GM23338 (cell line): ENCODE measurements at regions not wholly inside any gene's neighbourhood (a gene's known extent, or its start where the extent isn't known, plus 50 kb on each side); places are given as distances from the start of the nearest gene placed in this dataset.

ENCODE experiments used
- ATAC-seq: fragments of 200-7000 bp; cut with Tn5 transposase; 3 replicates; pipeline ENCODE4 v1.9.1; 2020
- DNase-seq: peaks from one replicate; pipeline ENCODE4 v3.0.0-alpha.2; 2015; ENCODE audit warnings: low spot score
- H2AFZ ChIP-seq: fragments of 200-600 bp; sonication (generic); 2 replicates; pipeline ENCODE4 v1.8.0; 2016; ENCODE audit warnings: antibody characterized with exemption, mild to moderate bottlenecking, moderate library complexity
- H3F3A ChIP-seq: fragments of 200-600 bp; sonication (generic); replicated peaks from 2 replicates; pipeline ENCODE4 v1.8.0; 2017; ENCODE audit warnings: antibody characterized with exemption, mixed run types, low read depth
- H3K27ac ChIP-seq: fragments of 200-600 bp; sonication (generic); 2 replicates; pipeline ENCODE4 v1.6.1; 2016; ENCODE audit warnings: low read depth
- H3K27me3 ChIP-seq: fragments of 200-600 bp; sonication (generic); 2 replicates; pipeline ENCODE4 v1.8.0; 2016; ENCODE audit warnings: mild to moderate bottlenecking, mixed run types, moderate library complexity; ENCODE audit not compliant: insufficient read depth
- H3K36me3 ChIP-seq: fragments of 200-600 bp; sonication (generic); 2 replicates; pipeline ENCODE4 v1.8.0; 2016; ENCODE audit warnings: mild to moderate bottlenecking; ENCODE audit not compliant: insufficient read depth
- H3K4me1 ChIP-seq: fragments of 200-600 bp; sonication (generic); 2 replicates; pipeline ENCODE4 v1.8.0; 2016; ENCODE audit warnings: mild to moderate bottlenecking, moderate library complexity; ENCODE audit not compliant: insufficient read depth
- H3K4me2 ChIP-seq: fragments of 200-600 bp; sonication (generic); 2 replicates; pipeline ENCODE4 v1.7.1; 2017; ENCODE audit warnings: mixed run types
- H3K4me3 ChIP-seq: fragments of 200-600 bp; sonication (generic); 2 replicates; pipeline ENCODE4 v1.6.1; 2016; ENCODE audit warnings: mixed run types
- H3K79me2 ChIP-seq: fragments of 200-600 bp; sonication (generic); replicated peaks from 2 replicates; pipeline ENCODE4 v1.8.0; 2017; ENCODE audit warnings: mild to moderate bottlenecking; ENCODE audit not compliant: insufficient read depth
- H3K9me2 ChIP-seq: fragments of 200-600 bp; sonication (generic); 2 replicates; pipeline ENCODE4 v1.8.0; 2017; ENCODE audit not compliant: insufficient read depth
- H4K20me1 ChIP-seq: fragments of 200-600 bp; sonication (generic); replicated peaks from 2 replicates; pipeline ENCODE4 v1.8.0; 2017; ENCODE audit warnings: mild to moderate bottlenecking; ENCODE audit not compliant: insufficient read depth
- H3K27ac Mint-ChIP-seq: 2 replicates; pipeline ENCODE4 v1.8.0; 2020; ENCODE audit warnings: inconsistent platforms, mild to moderate bottlenecking, moderate library complexity, mixed read lengths
- H3K27me3 Mint-ChIP-seq: 3 replicates; pipeline ENCODE4 v1.8.0; 2022; ENCODE audit warnings: low read depth, mild to moderate bottlenecking, moderate library complexity, mixed read lengths, inconsistent platforms; ENCODE audit not compliant: insufficient read depth, poor library complexity
- H3K36me3 Mint-ChIP-seq: 3 replicates; pipeline ENCODE4 v1.8.0; 2021; ENCODE audit warnings: low read depth, mild to moderate bottlenecking, inconsistent platforms, moderate library complexity, mixed read lengths
- H3K4me1 Mint-ChIP-seq: 3 replicates; pipeline ENCODE4 v1.8.0; 2020; ENCODE audit warnings: mild to moderate bottlenecking, inconsistent platforms, mixed read lengths
- H3K4me3 Mint-ChIP-seq: 3 replicates; pipeline ENCODE4 v1.8.0; 2021; ENCODE audit warnings: moderate library complexity, mild to moderate bottlenecking, inconsistent platforms, mixed read lengths
- H3K9me3 Mint-ChIP-seq: 3 replicates; pipeline ENCODE4 v1.8.0; 2020; ENCODE audit warnings: moderate library complexity, mild to moderate bottlenecking, inconsistent platforms, mixed read lengths
- CREB1 ChIP-seq: fragments of 250-450 bp; sonication (Bioruptor Pico); IDR thresholded peaks from 2 replicates; pipeline ENCODE4 v1.5.0; 2020; ENCODE audit warnings: low read depth, mild to moderate bottlenecking, moderate library complexity
- CTCF ChIP-seq, 2 experiments: fragments of 200-600 bp in 1 of 2; sonication (generic) in 1 of 2; conservative IDR thresholded peaks; 2 replicates each; pipeline versions ENCODE4 v1.5.1 to v1.6.1; 2016 to 2017; ENCODE audit warnings: antibody characterized with exemption in 2 of 2, low read depth in 2 of 2, mild to moderate bottlenecking in 2 of 2, moderate library complexity in 1 of 2
- ETS1 ChIP-seq: IDR thresholded peaks from 2 replicates; pipeline ENCODE4 v1.6.1; 2016; ENCODE audit warnings: antibody characterized with exemption
- EZH2phosphoT487 ChIP-seq: fragments of 200-600 bp; sonication (generic); IDR thresholded peaks from one replicate; pipeline ENCODE4 v1.8.1; 2018; ENCODE audit warnings: antibody characterized with exemption; ENCODE audit not compliant: unreplicated experiment
- JUNB ChIP-seq: IDR thresholded peaks from one replicate; pipeline ENCODE4 v1.6.1; 2016; ENCODE audit warnings: antibody characterized with exemption; ENCODE audit not compliant: unreplicated experiment
- NANOG ChIP-seq: IDR thresholded peaks from 2 replicates; pipeline ENCODE4 v1.6.1; 2016; ENCODE audit warnings: antibody characterized with exemption, borderline replicate concordance
- REST ChIP-seq: IDR thresholded peaks from one replicate; pipeline ENCODE4 v1.6.1; 2018; ENCODE audit warnings: antibody characterized with exemption; ENCODE audit not compliant: unreplicated experiment
- STAT1 ChIP-seq: IDR thresholded peaks from one replicate; pipeline ENCODE4 v1.6.1; 2016; ENCODE audit warnings: antibody characterized with exemption; ENCODE audit not compliant: unreplicated experiment
- ZNF114 ChIP-seq: fragments of 250-450 bp; sonication (Bioruptor Pico); IDR thresholded peaks from 2 replicates; pipeline ENCODE4 v1.5.0; 2020; ENCODE audit warnings: mild to moderate bottlenecking, moderate library complexity
- ZNF331 ChIP-seq: fragments of 250-450 bp; sonication (Bioruptor Pico); IDR thresholded peaks from 2 replicates; pipeline ENCODE4 v1.5.0; 2020; ENCODE audit warnings: low read depth, mild to moderate bottlenecking, moderate library complexity
- ZNF462 ChIP-seq: fragments of 250-450 bp; sonication (Bioruptor Pico); IDR thresholded peaks from 2 replicates; pipeline ENCODE4 v1.5.0; 2020; ENCODE audit warnings: mild to moderate bottlenecking, moderate library complexity

- TF ChIP-seq ZNF462 (CRISPR knock-in tag) (no peak), ZNF114 (CRISPR knock-in tag) (no peak), JUNB (no peak), STAT1 (no peak), CREB1 (CRISPR knock-in tag) (no peak), NANOG (no peak), EZH2phosphoT487 (no peak)
Measured at GRCh38 chr13:68066879-68067513, 836.9 kb upstream of the PCDH9 start (continued).

GRCh38 chr13:68064001-68064770, 834.0 kb upstream of the PCDH9 start:
- DNase-seq (no peak), ATAC-seq (no peak)
- Mint-ChIP-seq H3K9me3 (no peaks in the 10 kb centered on the region; the same call in 2 of the 3 replicates), H3K27me3 (no peaks in the 10 kb centered on the region), H3K27ac (no peak overlapping the region), H3K4me3 (no peak overlapping the region), H3K4me1 (no peaks in the 10 kb centered on the region), H3K36me3 (no peaks in the 10 kb centered on the region; the same call in 2 of the 3 replicates)
- Histone ChIP-seq H4K20me1 (no peaks in the 10 kb centered on the region), H3K4me1 (no peaks in the 10 kb centered on the region), H3K4me2 (no peak overlapping the region), H3K4me3 (no peak overlapping the region), H3K79me2 (no peaks in the 10 kb centered on the region), H3K36me3 (no peaks in the 10 kb centered on the region), H3F3A (no peaks in the 10 kb centered on the region), H3K9me2 (no peaks in the 10 kb centered on the region; the same call in 1 of the 2 replicates), H3K27ac (no peak overlapping the region), H2AFZ (no peak overlapping the region), H3K27me3 (no peaks in the 10 kb centered on the region)
- no peak for TF ChIP-seq ZNF114 (CRISPR knock-in tag)
- no peak for TF ChIP-seq STAT1
- TF ChIP-seq REST = no peak
- no peak for TF ChIP-seq ETS1
- TF ChIP-seq ZNF331 (CRISPR knock-in tag) = no peak
- TF ChIP-seq CTCF (conservative IDR thresholded peaks at IDR 0.05; ENCODE audit: low read depth in 2 of 2) = no peak
- no peak for TF ChIP-seq NANOG
- no peak for TF ChIP-seq EZH2phosphoT487
